Lower leg skin (tissue), 3 donors: ENCODE measurements at regions not wholly inside any gene's neighbourhood (a gene's known extent, or its start where the extent isn't known, plus 50 kb on each side); places are given as distances from the start of the nearest gene placed in this dataset.

ENCODE experiments used
- POLR2A ChIP-seq, 2 donors: fragments of 450-650 bp; IDR thresholded peaks; one replicate each; pipeline ENCODE4 v1.6.1; 2016 to 2017; ENCODE audit warnings: antibody characterized with exemption in 2 of 2, mild to moderate bottlenecking in 1 of 2, moderate library complexity in 1 of 2
- TF ChIP-seq, protein P1 (sequence below), 3 donors: fragments of 450-650 bp; IDR thresholded peaks; one replicate each; pipeline ENCODE4 v1.5.1; 2016; ENCODE audit warnings: antibody characterized with exemption in 3 of 3, mild to moderate bottlenecking in 3 of 3, moderate library complexity in 2 of 3

- TF ChIP-seq, protein P1, sequence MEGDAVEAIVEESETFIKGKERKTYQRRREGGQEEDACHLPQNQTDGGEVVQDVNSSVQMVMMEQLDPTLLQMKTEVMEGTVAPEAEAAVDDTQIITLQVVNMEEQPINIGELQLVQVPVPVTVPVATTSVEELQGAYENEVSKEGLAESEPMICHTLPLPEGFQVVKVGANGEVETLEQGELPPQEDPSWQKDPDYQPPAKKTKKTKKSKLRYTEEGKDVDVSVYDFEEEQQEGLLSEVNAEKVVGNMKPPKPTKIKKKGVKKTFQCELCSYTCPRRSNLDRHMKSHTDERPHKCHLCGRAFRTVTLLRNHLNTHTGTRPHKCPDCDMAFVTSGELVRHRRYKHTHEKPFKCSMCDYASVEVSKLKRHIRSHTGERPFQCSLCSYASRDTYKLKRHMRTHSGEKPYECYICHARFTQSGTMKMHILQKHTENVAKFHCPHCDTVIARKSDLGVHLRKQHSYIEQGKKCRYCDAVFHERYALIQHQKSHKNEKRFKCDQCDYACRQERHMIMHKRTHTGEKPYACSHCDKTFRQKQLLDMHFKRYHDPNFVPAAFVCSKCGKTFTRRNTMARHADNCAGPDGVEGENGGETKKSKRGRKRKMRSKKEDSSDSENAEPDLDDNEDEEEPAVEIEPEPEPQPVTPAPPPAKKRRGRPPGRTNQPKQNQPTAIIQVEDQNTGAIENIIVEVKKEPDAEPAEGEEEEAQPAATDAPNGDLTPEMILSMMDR (IDR thresholded peaks at IDR 0.05), result no peak
- TF ChIP-seq POLR2A (IDR thresholded peaks at IDR 0.05), result no peak
Observed at GRCh38 chr13:65155861-65156260, 2074.3 kb downstream of the PCDH9 start.
